Osteoblast (primary cell): ENCODE measurements at regions not wholly inside any gene's neighbourhood (a gene's known extent, or its start where the extent isn't known, plus 50 kb on each side); places are given as distances from the start of the nearest gene placed in this dataset.

Experiments used
- DNase-seq: peaks from one replicate; pipeline ENCODE4 v3.0.0; 2011; ENCODE audit warnings: low spot score, mixed read lengths; ENCODE audit not compliant: insufficient read length; ENCODE audit errors: missing footprints
- H2AFZ ChIP-seq: 2 replicates; pipeline ENCODE4 v1.6.0; 2011; ENCODE audit warnings: mild to moderate bottlenecking, low read length
- H3K27ac ChIP-seq: 2 replicates; pipeline ENCODE4 v1.5.1; 2011; ENCODE audit warnings: mild to moderate bottlenecking, low read depth, low read length, moderate library complexity
- H3K27me3 ChIP-seq: 2 replicates; pipeline ENCODE4 v1.6.0; 2012; ENCODE audit warnings: mild to moderate bottlenecking, control low read depth, inconsistent platforms, low read length, moderate library complexity; ENCODE audit not compliant: insufficient read depth
- H3K36me3 ChIP-seq: 2 replicates; pipeline ENCODE4 v1.5.1; 2011; ENCODE audit warnings: mild to moderate bottlenecking, low read length, control low read depth, moderate library complexity; ENCODE audit not compliant: insufficient read depth
- H3K4me1 ChIP-seq: 2 replicates; pipeline ENCODE4 v1.5.1; 2011; ENCODE audit warnings: mild to moderate bottlenecking, low read length, control low read depth, moderate library complexity; ENCODE audit not compliant: insufficient read depth
- H3K4me2 ChIP-seq: 2 replicates; pipeline ENCODE4 v1.6.0; 2011; ENCODE audit warnings: mild to moderate bottlenecking, low read length; ENCODE audit not compliant: insufficient read depth
- H3K4me3 ChIP-seq: fragments of 200-600 bp; sonication (generic); 3 replicates; pipeline ENCODE4 v1.5.1; 2012; ENCODE audit warnings: mild to moderate bottlenecking, low read length, inconsistent platforms; ENCODE audit not compliant: insufficient read depth
- H3K79me2 ChIP-seq: 2 replicates; pipeline ENCODE4 v1.6.0; 2012; ENCODE audit warnings: mild to moderate bottlenecking, low read length, control low read depth, inconsistent platforms; ENCODE audit not compliant: insufficient read depth
- H3K9me3 ChIP-seq: 2 replicates; pipeline ENCODE4 v1.5.1; 2011; ENCODE audit warnings: low read depth, low read length, control low read depth
- H4K20me1 ChIP-seq: 2 replicates; pipeline ENCODE4 v1.6.0; 2012; ENCODE audit warnings: mild to moderate bottlenecking, low read length, control low read depth; ENCODE audit not compliant: insufficient read depth
- CTCF ChIP-seq: IDR thresholded peaks from 2 replicates; pipeline ENCODE4 v1.5.1; 2011; ENCODE audit warnings: mild to moderate bottlenecking, low read depth, low read length, moderate library complexity; ENCODE audit errors: extremely low read depth

GRCh38 chr13:40158218-40158617 is 502.8 kb downstream of the COG6 start:
- no peak overlapping the region for H3K4me3 ChIP-seq
- H2AFZ ChIP-seq, result no peak overlapping the region
- H3K4me1 ChIP-seq, result peaks cover 7% of the 10 kb centered on the region
- no peaks in the 10 kb centered on the region for H4K20me1 ChIP-seq
- no peak for TF ChIP-seq CTCF
- H3K27me3 ChIP-seq, result no peaks in the 10 kb centered on the region
- DNase-seq, result no peak
- H3K9me3 ChIP-seq, result no peaks in the 10 kb centered on the region
- H3K79me2 ChIP-seq, result no peaks in the 10 kb centered on the region
- H3K4me2 ChIP-seq, result no peak overlapping the region
- H3K27ac ChIP-seq, result no peak overlapping the region
- no peaks in the 10 kb centered on the region for H3K36me3 ChIP-seq

- Histone ChIP-seq H2AFZ (no peak overlapping the region), H3K36me3 (no peaks in the 10 kb centered on the region), H3K79me2 (no peaks in the 10 kb centered on the region), H3K27me3 (no peaks in the 10 kb centered on the region), H3K4me3 (no peak overlapping the region), H4K20me1 (no peaks in the 10 kb centered on the region), H3K9me3 (no peaks in the 10 kb centered on the region), H3K4me1 (peaks cover 9% of the 10 kb centered on the region), H3K4me2 (no peak overlapping the region), H3K27ac (no peak overlapping the region)
- DNase-seq, result no peak
- no peak for TF ChIP-seq CTCF
Measured at GRCh38 chr13:40158757-40159156, 503.3 kb downstream of the COG6 start.

GRCh38 chr13:40159736-40160135 is 504.3 kb downstream of the COG6 start:
- Histone ChIP-seq H3K79me2 (no peaks in the 10 kb centered on the region), H2AFZ (no peak overlapping the region), H3K4me3 (no peak overlapping the region), H3K27ac (no peak overlapping the region), H3K4me2 (no peak overlapping the region), H3K9me3 (no peaks in the 10 kb centered on the region), H3K36me3 (no peaks in the 10 kb centered on the region), H4K20me1 (no peaks in the 10 kb centered on the region), H3K27me3 (no peaks in the 10 kb centered on the region), H3K4me1 (peaks cover 15% of the 10 kb centered on the region)
- no peak for TF ChIP-seq CTCF
- DNase-seq, result no peak

GRCh38 chr13:40160618-40161350 is 505.3 kb downstream of the COG6 start:
- H3K4me2 ChIP-seq, result no peak overlapping the region
- TF ChIP-seq CTCF, result no peak
- no peak overlapping the region for H3K27ac ChIP-seq

More at GRCh38 chr13:40160618-40161350, 505.3 kb downstream of the COG6 start:
- H3K4me3 ChIP-seq, result no peak overlapping the region
- DNase-seq, result no peak
- H3K27me3 ChIP-seq, result no peaks in the 10 kb centered on the region
- no peaks in the 10 kb centered on the region for H3K9me3 ChIP-seq
- no peak overlapping the region for H2AFZ ChIP-seq
- H3K79me2 ChIP-seq, result no peaks in the 10 kb centered on the region
- no peaks in the 10 kb centered on the region for H4K20me1 ChIP-seq
- no peaks in the 10 kb centered on the region for H3K36me3 ChIP-seq
- H3K4me1 ChIP-seq, result peaks cover 15% of the 10 kb centered on the region
